ENCODE measurements at regions not wholly inside any gene's neighbourhood (a gene's known extent, or its start where the extent isn't known, plus 50 kb on each side); places are given as distances from the start of the nearest gene placed in this dataset.

GRCh38 chr5:115402092-115402491, 105.6 kb upstream of the CCDC112 start:
- H3K9me3 ChIP-seq (ENCODE audit: severe bottlenecking) = no peaks in the 10 kb centered on the region
- H3K27me3 ChIP-seq (ENCODE audit: insufficient read depth, low read depth, severe bottlenecking) = no peaks in the 10 kb centered on the region
- no peak overlapping the region for H3K4me3 ChIP-seq (ENCODE audit: low read depth, low read length)
- no peak overlapping the region for H3K27ac ChIP-seq
- no peak for DNase-seq
- no peak for TF ChIP-seq CTCF (IDR thresholded peaks at IDR 0.05; ENCODE audit: low read depth, low read length)
- H3K36me3 ChIP-seq = no peaks in the 10 kb centered on the region

GRCh38 chr5:115398719-115399118, 102.3 kb upstream of the CCDC112 start:
- H3K27me3 ChIP-seq (ENCODE audit: insufficient read depth, low read depth, severe bottlenecking) = no peaks in the 10 kb centered on the region
- no peak overlapping the region for H3K4me3 ChIP-seq (ENCODE audit: low read depth, low read length)
- no peaks in the 10 kb centered on the region for H3K9me3 ChIP-seq (ENCODE audit: severe bottlenecking)
- no peak for DNase-seq
- no peaks in the 10 kb centered on the region for H3K36me3 ChIP-seq
- no peak overlapping the region for H3K27ac ChIP-seq
- TF ChIP-seq CTCF (IDR thresholded peaks at IDR 0.05; ENCODE audit: low read depth, low read length) = no peak

GRCh38 chr5:115396688-115397087, 100.2 kb upstream of the CCDC112 start:
- H3K4me3 ChIP-seq (ENCODE audit: low read depth, low read length) = no peak overlapping the region
- DNase-seq = no peak
- H3K9me3 ChIP-seq (ENCODE audit: severe bottlenecking) = no peaks in the 10 kb centered on the region
- no peak overlapping the region for H3K27ac ChIP-seq
- H3K27me3 ChIP-seq (ENCODE audit: insufficient read depth, low read depth, severe bottlenecking) = no peaks in the 10 kb centered on the region
- H3K36me3 ChIP-seq = no peaks in the 10 kb centered on the region
- TF ChIP-seq CTCF (IDR thresholded peaks at IDR 0.05; ENCODE audit: low read depth, low read length) = no peak

- no peaks in the 10 kb centered on the region for H3K27me3 ChIP-seq (ENCODE audit: insufficient read depth, low read depth, severe bottlenecking)
- H3K9me3 ChIP-seq (ENCODE audit: severe bottlenecking) = no peaks in the 10 kb centered on the region
- TF ChIP-seq CTCF (IDR thresholded peaks at IDR 0.05; ENCODE audit: low read depth, low read length) = no peak
- H3K4me3 ChIP-seq (ENCODE audit: low read depth, low read length) = no peak overlapping the region
- no peak for DNase-seq
- H3K36me3 ChIP-seq = no peaks in the 10 kb centered on the region
- H3K27ac ChIP-seq = no peak overlapping the region
Observed at GRCh38 chr5:115396081-115396480, 99.6 kb upstream of the CCDC112 start.

- Histone ChIP-seq H3K27me3 (ENCODE audit: insufficient read depth, low read depth, severe bottlenecking) (no peaks in the 10 kb centered on the region), H3K9me3 (ENCODE audit: severe bottlenecking) (no peaks in the 10 kb centered on the region), H3K27ac (no peak overlapping the region), H3K4me3 (ENCODE audit: low read depth, low read length) (no peak overlapping the region), H3K36me3 (no peaks in the 10 kb centered on the region)
- no peak for DNase-seq
- no peak for TF ChIP-seq CTCF (IDR thresholded peaks at IDR 0.05; ENCODE audit: low read depth, low read length)
Observed at GRCh38 chr5:115394531-115394930, 98.1 kb upstream of the CCDC112 start.

GRCh38 chr5:115393239-115393638, 96.8 kb upstream of the CCDC112 start:
- H3K27me3 ChIP-seq (ENCODE audit: insufficient read depth, low read depth, severe bottlenecking) = no peaks in the 10 kb centered on the region
- no peak for TF ChIP-seq CTCF (IDR thresholded peaks at IDR 0.05; ENCODE audit: low read depth, low read length)
- DNase-seq = no peak
- H3K36me3 ChIP-seq = no peaks in the 10 kb centered on the region
- H3K27ac ChIP-seq = no peak overlapping the region
- H3K9me3 ChIP-seq (ENCODE audit: severe bottlenecking) = no peaks in the 10 kb centered on the region
- H3K4me3 ChIP-seq (ENCODE audit: low read depth, low read length) = no peak overlapping the region

All from WERI-Rb-1 (cell line).